Heart left ventricle (tissue), 13 donors: ENCODE measurements at regions not wholly inside any gene's neighbourhood (a gene's known extent, or its start where the extent isn't known, plus 50 kb on each side); places are given as distances from the start of the nearest gene placed in this dataset.

Experiments
- CTCF ChIP-seq, 12 donors: fragments of 200-600 bp; sonication (generic) in 4 of 12; IDR thresholded peaks; one replicate each; pipeline versions ENCODE4 v1.5.0 to v1.8.0; 2018 to 2022; ENCODE audit warnings: antibody characterized with exemption in 12 of 12, mild to moderate bottlenecking in 5 of 12
- POLR2A ChIP-seq, 2 donors: fragments of 450-650 bp; IDR thresholded peaks; one replicate each; pipeline ENCODE4 v1.6.1; 2017; ENCODE audit warnings: antibody characterized with exemption in 2 of 2, mild to moderate bottlenecking in 2 of 2, moderate library complexity in 2 of 2
- donor health status: ischemic (EF 13 %, LVEDD 7.1; RV severe dilation, severe dysfunction).
- donor health status: DM: no; HTN: yes; CAD: no.
- donor health status: DM: no; HTN: no; CAD: no.
- donor health status: ischemic (EF 25% LVEDD 6.9; RV normal size, moderate dysfunction).
- donor health status: ischemic (EF 25% LVEDD 5.7; RV mildly dilated, moderate dysfunction).
- donor health status: ischemic (EF 35%, LVEDD 5.7; RV mildly dilated, moderate dysfunction).
- donor health status: nonischemic (EF 11% LVEDD 7.7; RV severe dilation, severe dysfunction).
- donor health status: DM: yes; HTN: yes; CAD: no.
- donor health status: PGD.
- donor health status: ischemic (EF 29% LVEDD 5.4; RV normal size, mild dysfunction).
- donor health status: nonischemic (EF 23%, LVEDD 6.1; RV moderate dilation, normal function).

GRCh38 chr12:116459916-116460663 lies 99.1 kb upstream of the MAP1LC3B2 start:
- TF ChIP-seq CTCF (IDR thresholded peaks at IDR 0.05) (no peak), POLR2A (IDR thresholded peaks at IDR 0.05) (no peak)
